T follicular helper cell (primary cell): ENCODE measurements at regions not wholly inside any gene's neighbourhood (a gene's known extent, or its start where the extent isn't known, plus 50 kb on each side); places are given as distances from the start of the nearest gene placed in this dataset.
A peak's percentile ranks its signal among the peaks of the same experiment; 100 is the strongest.

Source experiments
- DNase-seq: peaks from one replicate; pipeline ENCODE4 v3.0.0-alpha.2; 2020; ENCODE audit warnings: low read depth

- DNase-seq: no peak
Observed at GRCh38 chr15:31473385-31474058, 146.9 kb downstream of the KLF13 start.

DNA sequence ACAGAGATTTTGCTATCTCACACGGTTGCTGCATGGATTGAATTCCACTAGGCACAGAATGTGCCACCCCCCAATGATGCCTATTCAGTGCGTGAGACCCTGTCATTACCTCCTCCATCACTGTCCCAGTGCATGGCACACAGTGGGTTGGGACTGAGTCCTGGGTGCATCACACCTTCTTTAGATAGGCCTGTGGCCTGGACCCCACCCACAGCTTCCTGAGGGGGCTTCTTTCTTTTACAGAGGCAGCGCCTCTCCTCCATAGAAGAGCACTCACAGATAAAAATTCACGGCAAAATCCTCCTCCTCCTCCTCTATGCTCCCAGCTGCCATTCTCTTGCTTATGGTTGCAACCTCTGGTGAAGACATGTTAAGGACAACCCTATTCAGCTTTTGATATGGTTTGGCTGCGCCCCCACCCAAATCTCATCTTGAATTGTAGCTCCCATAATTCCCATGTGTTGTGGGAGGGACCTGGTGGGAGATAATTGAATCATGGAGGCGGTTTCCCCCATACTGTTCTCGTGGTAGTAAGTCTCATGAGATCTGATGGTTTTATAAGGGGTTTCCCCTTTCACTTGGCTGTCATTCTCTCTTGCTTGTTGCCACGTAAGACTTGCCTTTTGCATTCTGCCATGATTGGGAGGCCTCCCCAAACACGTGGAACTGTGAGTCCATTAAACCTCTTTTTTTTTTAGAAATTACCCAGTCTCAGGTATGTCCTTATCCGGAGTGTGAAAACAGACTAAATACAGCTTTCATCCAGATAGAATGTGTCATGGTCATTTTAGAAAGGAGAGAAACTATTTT lies 147.6 kb downstream of the KLF13 start:
- no peak for DNase-seq

GRCh38 chr15:31476236-31476810 lies 149.7 kb downstream of the KLF13 start:
- DNase-seq: no peak

DNA sequence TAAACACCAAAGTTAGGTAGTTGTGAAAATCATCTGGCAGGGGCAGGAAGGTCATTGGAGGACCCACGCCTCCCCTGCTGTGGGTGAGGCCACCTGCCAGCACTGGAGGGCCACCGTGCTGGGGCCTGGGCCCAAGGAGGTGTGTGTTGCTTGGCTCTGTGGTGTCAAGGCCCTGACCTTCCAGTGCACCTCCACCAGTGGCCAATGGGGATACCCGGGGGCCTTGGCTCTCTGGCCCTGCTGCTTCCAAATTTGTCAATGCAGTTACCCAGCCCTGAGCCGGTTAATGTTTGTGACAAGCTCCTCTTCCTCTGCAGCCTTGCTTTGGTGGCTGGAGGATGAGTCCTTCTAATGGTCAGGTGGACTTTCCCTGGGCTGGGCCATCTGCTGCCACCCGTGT lies 150.2 kb downstream of the KLF13 start:
- no peak for DNase-seq

DNA sequence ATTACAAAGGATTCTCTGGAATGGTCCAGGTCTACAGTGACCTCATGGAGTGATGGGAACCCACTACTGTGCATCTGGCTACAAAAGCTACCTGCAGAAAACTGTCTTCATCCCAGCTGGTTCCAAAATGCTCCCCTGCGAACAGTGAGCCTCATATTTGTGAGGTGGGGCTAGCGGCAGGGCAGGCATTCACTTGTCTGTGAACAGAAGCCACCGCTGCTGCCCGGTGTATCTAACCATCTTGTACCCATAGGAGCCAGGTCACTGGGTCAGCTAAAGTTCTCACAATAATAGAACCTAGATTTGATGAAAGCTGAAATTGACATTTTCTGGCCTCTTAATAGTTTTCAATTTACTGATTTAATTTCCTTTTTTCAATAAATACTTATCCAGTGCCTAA lies 150.7 kb downstream of the KLF13 start:
- DNase-seq: no peak

GRCh38 chr15:31477851-31478701 lies 151.4 kb downstream of the KLF13 start:
- no peak for DNase-seq

DNA sequence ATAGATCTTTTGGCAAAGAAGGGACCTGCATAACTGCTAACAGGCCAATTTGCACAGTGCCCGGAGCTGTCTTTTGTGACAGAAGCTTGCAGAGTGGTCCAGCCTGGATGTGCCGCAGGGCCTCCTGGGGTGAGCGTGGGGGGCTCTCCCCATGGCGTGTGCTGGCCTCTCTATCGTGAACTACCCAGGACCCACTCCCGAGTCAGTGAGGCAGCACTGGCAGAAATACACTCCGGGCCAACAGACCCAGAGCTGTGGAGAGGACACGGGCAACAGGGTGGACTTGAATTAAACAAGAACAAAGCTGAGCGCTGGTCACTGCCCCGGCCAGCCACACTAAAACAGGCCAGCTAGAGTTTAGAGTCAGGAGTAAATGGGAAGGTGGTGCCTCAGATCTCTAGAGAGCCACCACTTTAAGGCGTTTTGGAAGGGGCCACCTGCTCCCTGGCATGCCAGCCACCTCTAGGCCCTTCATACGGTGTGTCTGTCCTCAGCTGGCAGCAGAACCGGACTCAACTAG lies 152.1 kb downstream of the KLF13 start:
- DNase-seq: no peak

- no peak for DNase-seq
Observed at GRCh38 chr15:31480356-31481025, 153.9 kb downstream of the KLF13 start.

DNA sequence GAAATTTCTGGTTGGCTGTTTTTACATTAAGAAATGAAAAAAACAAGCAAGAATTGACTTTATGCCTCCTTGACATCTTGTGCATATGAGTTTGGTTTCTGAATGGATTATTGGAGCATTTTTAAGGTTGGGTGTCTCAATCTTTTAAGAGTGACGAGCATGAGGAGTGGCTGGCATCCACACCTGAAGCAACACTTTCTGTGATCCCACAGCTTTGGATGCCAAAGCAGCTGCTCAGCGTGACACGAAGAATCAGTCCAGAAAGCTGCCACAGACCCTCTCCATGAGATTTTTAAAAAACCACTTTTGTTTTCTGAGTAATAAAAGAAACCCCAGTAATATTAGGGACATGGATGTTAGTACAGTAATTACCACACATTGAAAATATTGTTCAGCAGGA lies 154.5 kb downstream of the KLF13 start:
- DNase-seq: no peak

DNA sequence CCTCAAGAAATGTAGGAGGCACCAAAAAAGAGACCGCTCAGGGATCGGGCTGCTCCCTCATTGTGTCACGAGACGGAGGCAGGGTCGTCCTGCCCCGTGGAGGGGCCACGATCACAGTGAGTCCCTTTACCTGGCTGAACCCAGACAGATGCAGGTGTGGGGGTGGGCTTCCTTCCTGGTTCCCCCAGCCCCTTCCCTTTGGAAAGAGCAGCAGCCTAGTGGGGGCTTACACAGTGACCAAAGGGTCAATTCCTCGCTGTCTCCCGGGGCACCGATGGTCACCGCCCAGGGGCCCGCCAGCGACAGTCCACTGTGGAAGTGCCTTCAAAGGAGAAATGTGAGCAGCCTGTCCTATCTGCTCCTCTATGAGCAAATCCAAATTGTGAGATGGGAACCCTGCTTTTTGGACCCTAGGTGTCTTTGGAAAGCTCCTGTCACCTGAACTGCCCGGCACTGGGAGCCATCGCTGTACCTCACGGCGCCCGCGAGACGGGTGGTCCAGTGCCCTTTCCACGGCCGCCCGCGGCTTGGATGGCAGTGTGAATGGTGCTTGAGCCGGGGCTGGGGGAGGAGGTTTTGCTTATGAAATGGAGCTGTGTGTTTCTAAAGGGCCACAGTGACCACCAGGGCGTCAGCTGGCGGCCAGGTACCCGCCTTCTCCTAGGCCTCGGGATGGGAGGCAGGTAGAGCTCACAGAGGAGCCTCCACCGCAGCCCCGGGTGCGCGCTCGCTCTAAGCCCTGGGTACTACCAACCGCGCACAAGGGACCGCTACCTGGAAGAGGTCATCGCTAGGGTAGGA lies 155.7 kb downstream of the KLF13 start:
- DNase-seq: no peak

DNA sequence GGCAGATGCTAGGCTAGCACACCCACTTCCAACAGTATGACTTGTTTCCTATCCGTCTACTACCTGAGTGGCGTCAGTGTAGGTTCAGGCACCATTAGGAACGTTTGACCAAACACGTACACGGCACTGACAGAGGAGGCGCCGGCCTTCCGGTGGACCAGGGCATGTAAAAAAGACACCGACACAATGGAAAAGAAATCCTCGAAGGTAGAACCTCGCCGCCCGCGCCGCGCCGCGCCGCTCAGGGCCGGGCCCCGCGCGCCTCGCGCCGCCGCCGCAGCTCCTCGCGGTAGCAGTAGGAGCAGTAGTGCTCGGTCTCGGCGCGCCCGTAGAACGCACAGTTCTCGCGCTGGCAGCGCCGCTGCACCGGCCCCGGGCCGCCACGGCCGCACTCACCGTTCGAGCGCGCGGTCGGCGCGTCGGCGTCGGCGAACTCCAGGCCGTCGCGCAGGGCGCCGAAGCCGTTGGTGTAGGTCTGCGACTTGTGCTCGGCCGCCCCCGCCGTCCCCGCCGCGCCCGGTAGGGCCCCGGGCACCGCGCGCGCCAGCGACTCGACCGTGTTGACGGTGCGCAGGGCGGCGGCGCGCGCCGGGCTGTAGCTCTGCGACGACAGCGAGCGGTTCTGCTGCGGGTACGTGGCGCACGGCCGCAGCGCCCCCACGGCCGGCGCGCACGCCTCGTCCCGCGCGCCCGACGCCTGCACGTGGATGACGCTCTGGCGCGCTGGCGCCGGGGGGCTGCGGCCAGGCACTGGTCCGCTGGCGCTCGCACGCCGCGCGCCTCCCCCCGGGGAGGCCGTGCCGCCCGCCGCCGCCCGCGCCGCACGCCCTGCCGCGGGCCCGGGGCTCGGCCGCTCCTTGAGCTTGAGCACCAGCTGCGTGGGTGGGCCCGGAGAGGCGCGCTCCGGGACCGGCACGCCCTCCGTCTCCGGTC lies 156.7 kb downstream of the KLF13 start:
- peak; percentile 24 for DNase-seq

DNA sequence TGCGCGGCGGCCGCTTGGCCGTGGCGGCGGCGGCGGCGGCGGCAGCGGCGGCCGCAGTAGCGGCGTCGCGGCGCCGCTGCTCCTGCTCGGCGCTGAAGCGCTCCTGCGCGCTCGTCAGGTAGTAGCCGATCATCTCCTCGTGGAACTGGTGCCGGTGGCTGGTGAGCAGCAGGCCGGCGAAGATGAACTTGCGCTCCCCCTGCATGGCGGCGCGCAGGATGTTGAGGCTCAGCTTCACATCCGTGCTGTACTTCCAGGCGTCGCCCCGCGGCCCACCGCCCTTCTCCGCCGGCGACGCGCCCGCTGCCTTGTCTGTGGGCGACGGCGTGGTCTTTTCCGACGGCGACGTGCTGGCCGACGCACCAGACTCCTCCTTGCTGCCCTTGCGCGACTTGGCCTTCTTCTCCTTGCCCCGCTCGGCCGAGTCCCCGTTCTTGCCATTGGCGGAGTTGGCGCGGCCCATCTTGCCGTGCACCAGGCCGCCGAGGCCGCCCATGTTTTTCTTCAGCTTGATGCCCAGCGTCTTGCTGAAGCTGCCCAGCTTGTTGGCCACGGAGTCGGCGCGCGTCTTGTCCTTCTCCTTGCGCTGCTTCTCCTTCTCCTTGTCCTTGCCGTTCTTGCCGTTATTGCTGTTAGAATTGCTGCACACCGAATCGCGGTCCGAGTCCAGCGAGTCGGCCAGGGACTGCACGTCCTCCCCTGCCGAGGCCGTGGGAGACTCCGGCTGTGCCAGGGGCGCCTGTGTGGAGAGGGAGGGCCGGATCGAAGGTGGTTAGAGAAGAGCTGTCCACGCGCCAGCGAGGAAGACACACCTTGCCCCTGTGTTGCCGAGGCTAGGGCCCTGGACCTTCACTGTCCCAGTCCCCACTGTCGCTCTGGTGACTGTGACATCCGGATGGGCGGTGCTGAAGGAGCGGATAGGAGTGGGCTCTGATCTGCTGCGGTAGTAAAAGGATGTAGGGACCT lies 157.6 kb downstream of the KLF13 start:
- DNase-seq: peak; percentile 25

DNA sequence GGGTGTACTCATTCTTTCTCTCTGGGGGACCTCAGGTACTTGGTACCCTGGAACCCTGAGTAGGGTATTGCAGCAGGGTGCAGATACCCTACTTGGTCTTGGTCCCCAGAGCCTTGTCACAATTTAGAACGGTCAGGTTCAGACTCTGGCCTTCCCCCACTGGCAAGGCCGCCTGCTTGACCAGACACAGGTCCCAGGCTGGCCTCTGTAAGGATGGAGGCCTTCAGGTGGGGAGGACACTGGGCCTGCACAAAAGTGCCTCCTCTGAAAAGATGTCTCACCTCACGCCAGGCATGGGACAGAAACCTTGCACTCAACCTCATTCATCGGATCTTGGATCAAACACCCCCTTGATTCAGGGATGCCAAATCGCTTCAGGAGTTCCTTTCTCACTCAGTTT lies 158.4 kb downstream of the KLF13 start:
- DNase-seq: no peak

DNA sequence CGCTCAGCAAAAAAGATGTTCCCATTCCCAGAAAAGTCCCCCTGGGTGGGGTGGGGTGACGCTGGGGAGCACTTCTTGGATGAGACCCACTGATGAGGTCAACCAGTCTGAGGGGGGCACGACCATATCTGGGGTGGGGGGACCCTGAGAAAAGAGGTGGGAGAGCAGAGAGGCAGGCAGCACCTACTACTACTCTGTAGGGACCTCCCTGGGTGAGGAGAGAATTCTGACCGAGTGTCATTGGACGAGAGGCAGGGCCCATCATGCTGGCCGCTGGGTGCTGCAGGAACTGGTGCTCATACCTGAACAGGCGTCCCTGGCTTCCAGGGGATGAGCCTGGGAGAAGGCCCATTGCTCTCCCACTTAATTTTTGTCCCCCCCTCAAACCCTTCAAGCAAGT lies 158.8 kb downstream of the KLF13 start:
- DNase-seq: no peak

DNA sequence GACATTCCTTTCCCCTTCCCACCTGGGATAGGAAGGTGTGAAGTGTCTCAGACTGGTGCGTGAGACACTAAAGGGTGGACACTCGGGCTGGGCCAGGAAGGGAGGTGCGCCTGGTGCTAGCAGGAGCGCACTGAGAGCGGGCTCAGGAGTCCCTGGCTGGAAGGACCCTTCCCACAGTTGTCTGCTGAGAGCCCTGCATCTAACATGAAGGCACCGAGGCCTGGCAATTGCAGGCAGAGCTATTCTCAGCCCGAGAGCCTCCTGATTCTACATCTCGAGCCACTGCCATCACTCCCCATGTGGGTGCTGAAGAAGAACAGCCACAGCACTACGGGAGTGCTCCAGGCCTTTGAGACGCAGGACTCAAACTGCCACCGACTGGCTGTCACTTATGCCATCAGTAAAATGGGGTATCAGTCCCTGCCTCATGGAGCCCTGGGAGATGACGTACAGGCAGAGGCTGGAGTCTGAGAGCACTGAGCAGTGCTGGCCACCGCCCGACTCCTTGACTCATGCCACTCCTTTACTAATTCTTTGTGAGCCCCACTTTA lies 159.4 kb downstream of the KLF13 start:
- no peak for DNase-seq

GRCh38 chr15:31486506-31486905 lies 159.9 kb downstream of the KLF13 start:
- DNase-seq: no peak

DNA sequence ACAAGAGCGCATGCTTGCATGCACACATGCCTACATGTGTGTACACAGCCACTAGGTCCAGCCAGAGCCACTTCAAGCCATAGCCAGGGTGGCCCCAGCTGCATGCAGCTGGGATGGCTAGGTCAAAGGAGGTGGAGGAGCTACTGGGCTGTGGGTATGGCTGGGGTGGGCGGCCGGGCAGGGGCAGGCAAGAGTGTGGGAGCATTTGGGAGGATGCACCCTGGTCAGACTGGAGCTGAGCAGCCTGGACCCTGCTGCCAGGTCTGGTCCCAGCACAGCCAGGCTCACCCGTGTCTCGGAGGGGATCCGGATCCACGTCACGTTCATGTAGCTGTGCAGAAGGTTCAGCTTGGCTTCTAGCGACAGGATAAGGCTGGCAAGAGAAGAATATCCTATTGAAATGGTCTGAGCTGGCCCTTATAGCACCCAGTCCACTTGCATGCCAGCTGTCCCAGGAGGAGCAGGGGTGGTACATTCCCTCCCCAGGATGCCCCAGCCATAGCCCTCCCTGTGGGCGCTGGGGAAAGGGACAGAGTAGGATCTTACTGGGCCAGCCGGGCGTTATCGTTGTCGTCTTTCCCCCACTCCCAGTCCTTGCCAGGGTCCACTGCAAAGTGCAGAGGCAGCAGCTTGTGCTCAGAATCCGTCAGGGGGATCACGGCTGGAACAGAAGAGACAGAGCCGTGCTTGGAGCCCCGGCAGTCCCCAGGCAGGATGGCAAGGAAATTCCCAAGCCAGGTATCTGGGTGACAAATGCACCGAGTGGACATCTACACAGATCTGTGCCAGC lies 160.5 kb downstream of the KLF13 start:
- DNase-seq: no peak
